ENCODE measurements at regions not wholly inside any gene's neighbourhood (a gene's known extent, or its start where the extent isn't known, plus 50 kb on each side); places are given as distances from the start of the nearest gene placed in this dataset.
"Not testable (repeated sequence)": the region's sequence is repeated elsewhere in the genome, so short reads cannot be mapped to it uniquely, and the experiment has no call there.

DNA sequence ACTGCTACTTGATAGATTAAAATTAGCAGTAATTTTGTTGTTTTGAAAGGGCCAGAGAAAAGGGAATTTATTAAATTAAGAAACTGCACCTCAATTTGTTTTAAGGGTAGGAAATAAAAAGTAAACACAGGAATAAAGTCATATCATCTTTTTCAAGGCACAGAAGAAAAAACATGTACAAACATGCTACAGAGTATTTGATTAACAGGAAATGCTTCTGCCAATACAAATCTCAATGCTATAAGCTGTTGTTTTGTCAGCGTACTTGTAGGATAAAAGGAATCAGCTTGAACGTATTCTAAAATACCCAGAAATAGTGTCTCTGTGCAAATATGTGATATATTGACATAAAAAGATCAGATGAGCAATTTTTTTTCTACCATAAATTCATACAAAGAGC lies 474.0 kb upstream of the MGAT4C start:
- no peak for DNase-seq

GRCh38 chr12:86729739-86730138 lies 473.5 kb upstream of the MGAT4C start:
- DNase-seq: no peak

- DNase-seq: no peak
Measured at GRCh38 chr12:86727160-86727559, 471.0 kb upstream of the MGAT4C start.

DNA sequence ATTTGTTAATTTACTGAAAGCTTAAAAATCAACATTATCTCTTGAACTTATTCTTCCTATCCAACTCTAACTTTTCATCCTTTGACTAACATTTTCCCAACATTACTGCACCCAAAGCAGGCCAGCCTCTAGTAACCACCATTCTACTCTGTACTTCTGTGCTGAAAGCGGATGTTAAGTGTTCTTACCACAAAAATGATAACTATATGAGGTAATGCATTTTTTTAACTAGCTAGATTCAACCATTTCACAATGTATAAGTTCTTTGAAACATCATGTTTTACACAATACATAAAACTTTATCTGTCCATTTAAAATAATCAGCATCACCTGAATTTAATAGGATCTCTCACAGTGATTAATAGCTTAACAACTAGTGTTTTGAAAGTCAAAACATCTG lies 468.5 kb upstream of the MGAT4C start:
- no peak for DNase-seq

DNA sequence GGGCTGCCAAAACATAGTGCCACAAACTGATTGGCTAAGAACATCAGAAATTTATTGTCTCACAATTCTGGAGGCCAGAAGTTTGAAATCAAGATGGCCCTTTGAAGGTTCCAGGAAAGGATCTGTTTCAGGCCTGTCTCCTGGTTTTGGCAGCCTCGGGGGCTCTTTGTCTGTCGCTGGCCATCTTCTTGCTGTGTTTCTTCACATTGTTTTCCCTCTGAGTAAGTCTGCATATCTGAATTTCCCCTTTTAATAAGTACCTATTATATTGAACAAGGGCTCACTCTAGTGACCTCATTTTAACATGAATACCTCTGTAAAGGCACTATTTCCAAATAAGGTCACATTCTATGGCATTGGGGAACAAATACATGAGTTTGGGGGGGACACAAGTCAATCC lies 467.1 kb upstream of the MGAT4C start:
- DNase-seq: no peak

DNA sequence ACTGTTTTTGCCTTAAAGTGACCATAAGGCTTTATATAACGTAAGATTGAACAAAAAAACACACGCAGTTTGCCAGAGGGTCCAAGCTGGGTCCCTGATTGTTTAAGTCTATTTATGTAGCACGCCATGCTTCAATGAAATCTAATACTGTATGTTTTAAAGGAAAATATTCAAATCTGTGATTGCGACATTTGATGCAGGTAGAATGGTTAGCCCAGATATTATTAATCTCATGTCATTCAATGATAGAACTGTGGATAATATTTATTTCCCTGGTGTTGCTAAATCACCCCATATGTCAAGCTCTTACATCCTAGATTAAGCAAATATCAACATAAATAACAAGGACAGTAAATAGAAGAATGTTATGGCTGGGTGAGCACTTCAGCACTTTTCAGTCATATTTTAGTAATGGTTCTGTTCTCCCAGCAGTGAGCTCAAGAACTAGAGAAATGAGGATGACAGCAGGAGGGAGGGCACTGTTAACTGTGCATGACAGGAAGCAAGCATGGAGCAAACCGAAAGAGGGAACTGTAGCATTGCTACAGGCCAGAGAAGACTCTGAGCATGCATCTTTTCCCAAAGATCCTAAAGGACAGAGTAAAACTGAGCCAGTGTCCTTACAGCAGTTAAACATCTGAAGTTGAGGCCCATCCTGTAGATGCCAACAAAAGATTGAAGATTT lies 465.7 kb upstream of the MGAT4C start:
- peak; percentile 71 for DNase-seq

DNA sequence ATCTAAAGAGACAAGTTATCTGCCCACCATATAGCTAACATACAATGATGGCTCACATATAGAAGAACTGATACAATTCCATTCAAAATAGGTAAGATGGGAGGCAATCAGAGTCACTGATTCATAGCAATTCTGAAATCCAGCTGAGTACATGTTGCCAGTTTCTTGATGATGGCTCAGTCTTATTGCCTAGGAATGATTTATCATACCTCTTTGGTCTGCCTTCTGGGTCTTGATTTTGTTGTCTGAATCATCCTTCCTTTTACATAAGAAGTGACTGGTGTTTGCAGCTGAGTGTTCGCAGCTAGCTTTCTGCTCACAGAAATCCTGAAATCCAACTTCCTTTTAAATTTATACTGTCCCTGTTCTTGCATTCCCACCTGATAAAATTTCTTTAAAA lies 463.2 kb upstream of the MGAT4C start:
- DNase-seq: no peak

- DNase-seq: peak; percentile 17
Measured at GRCh38 chr12:86713121-86713520, 456.9 kb upstream of the MGAT4C start.

DNA sequence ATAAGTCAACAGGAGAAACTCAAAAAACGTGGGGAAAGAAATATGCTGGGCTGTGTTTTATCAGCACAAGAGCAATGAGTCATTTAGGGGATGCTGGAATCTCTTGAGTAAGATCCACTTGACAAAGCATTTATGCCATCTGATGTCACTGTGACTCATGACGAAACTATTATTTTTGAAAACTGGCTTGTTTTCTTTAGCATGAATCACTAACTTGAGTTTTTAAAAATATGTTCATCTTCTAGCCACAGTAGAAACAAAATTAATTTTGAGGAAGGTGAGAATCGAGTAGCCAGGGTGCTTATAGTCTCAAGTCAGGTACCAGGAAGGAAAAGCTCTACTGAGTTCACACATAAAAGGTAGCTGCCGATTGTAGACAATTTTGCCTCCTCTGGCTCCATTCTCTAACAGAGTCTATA lies 456.2 kb upstream of the MGAT4C start:
- DNase-seq: no peak

DNA sequence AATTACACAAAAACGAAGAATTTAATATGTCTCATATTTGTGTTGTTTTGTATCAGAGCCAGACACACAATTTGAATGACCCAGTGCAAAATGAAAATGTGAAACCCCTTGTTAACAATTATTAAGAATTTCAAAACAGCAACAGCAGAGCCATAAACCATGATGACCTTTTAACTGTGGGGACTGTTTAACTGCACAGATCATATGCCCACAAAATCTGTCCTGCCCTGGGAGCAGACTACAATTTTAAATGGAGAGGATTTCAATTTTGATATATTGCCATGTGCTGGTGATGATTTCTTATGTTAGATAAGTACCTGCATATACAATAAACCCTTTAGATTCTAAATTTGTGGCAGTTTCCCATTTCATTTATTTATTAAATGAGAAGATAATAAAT lies 455.5 kb upstream of the MGAT4C start:
- DNase-seq: no peak

DNA sequence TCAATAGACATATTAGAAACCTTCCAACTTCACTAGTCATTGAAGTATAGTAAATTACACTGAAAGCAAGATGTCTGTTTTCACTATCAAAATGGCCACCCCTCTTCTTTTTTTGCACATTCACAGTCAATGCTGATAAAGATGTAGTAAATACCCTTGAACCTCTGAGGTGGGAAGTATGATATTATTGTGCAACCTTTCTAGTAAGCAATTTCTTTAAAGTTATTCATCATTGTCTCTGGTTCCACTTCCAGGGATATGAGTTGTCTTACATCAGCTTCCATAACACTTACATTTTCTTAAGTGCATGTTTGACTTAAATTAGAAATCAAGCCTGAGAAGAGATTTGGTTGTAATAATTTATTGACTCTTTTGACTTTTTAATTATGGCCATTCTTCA lies 453.9 kb upstream of the MGAT4C start:
- no peak for DNase-seq

- DNase-seq: not testable (repeated sequence)
Measured at GRCh38 chr12:86709017-86709416, 452.8 kb upstream of the MGAT4C start.

- DNase-seq: no peak
Measured at GRCh38 chr12:86698641-86698980, 442.4 kb upstream of the MGAT4C start.

GRCh38 chr12:86697916-86698640 lies 441.9 kb upstream of the MGAT4C start:
- DNase-seq: no peak

- DNase-seq: no peak
Measured at GRCh38 chr12:86683568-86684304, 427.5 kb upstream of the MGAT4C start.

- DNase-seq: no peak
Measured at GRCh38 chr12:86681060-86681459, 424.9 kb upstream of the MGAT4C start.

DNA sequence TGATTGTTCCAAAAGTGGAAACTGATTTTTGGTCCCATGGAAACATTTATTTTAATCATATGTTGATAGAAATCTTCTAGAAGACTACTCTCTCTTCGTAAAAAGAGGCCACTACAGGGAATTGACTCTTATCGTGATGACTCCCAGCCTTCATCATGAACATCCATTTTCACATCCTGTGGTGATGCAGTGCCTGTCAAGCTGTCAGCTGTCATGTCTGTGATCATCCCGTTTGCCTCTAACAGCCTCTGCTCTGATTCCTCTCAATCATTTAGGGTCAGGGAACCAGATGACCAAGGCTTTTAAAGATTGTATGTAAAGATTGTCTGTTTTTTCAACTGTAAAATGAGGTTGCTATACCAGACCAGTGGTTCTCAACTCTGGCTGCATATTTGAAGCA lies 419.0 kb upstream of the MGAT4C start:
- DNase-seq: no peak

GRCh38 chr12:86670986-86671385 lies 414.8 kb upstream of the MGAT4C start:
- DNase-seq: no peak

GRCh38 chr12:86669010-86669409 lies 412.8 kb upstream of the MGAT4C start:
- no peak for DNase-seq

DNA sequence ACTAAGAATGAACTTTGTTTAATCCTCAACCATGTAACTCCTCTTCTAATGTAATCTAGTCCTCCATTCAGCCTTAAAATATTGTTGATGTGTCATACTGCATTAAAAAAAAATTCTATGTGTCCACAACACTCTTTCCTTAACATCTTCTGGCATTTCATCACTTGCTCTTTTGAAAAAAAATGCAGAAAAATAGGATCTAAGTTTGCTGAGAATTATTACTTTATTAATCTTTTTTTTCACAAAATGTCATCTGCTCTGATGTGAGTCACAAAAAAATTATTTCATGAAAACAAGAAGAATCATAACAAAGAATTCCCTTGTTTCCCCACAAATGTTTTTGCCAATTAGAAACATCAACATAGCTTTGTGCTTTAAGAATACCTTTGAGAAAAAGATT lies 410.1 kb upstream of the MGAT4C start:
- DNase-seq: no peak

GRCh38 chr12:86663716-86664115 lies 407.5 kb upstream of the MGAT4C start:
- no peak for DNase-seq

DNA sequence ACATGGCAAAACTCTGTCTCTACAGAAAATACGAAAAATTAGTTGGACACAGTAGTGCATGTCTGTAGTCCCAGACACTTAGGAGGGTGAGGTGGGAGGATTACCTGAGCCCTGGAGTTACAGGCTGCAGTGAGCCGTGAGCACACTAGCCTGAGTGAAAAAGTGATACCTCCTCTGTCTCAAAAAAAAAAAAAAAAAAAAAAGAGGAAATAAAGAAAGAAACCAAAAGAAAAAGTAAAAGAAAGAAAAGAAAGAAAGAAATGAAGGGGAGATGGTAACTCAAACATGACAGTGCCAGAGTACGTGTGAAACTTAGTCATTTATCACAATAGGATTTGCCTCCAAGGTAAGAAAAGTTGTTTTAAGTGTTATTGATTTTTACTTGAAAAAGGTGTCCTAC lies 407.0 kb upstream of the MGAT4C start:
- DNase-seq: no peak

DNA sequence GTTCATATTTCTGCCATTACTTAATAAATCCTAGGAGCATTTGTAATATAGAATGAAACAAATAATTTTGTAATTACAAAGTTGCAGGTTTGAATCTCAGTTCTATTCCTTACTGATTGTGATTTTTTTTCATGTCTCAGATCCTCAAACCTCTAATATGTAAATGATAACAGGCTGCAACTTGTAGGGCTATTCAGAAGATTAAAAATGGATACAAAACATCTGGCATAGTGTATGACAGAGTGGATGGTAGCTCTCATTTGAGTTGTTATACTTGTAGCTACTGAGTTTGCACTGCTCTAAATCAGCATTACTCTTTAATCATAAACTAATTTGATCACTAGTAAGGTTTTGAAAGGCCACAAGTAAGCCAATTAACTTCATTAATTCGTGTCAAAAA lies 406.3 kb upstream of the MGAT4C start:
- peak; percentile 10 for DNase-seq

- no peak for DNase-seq
Measured at GRCh38 chr12:86660488-86661147, 404.4 kb upstream of the MGAT4C start.
